CD4-positive, alpha-beta T cell treated with Interleukin-15 for 4 hours (primary cell): ENCODE measurements at regions not wholly inside any gene's neighbourhood (a gene's known extent, or its start where the extent isn't known, plus 50 kb on each side); places are given as distances from the start of the nearest gene placed in this dataset.

Source experiments
- DNase-seq: peaks from one replicate; pipeline ENCODE4 v3.0.0-alpha.2; 2020; ENCODE audit warnings: low spot score

GRCh38 chr16:73306901-73307413 lies 259.0 kb upstream of the ZFHX3 start:
- DNase-seq = no peak

- no peak for DNase-seq
Measured at GRCh38 chr16:73304008-73304774, 256.3 kb upstream of the ZFHX3 start.

- no peak for DNase-seq
Measured at GRCh38 chr16:73302942-73303341, 255.0 kb upstream of the ZFHX3 start.

GRCh38 chr16:73301984-73302383 lies 254.1 kb upstream of the ZFHX3 start:
- DNase-seq = no peak

GRCh38 chr16:73299346-73299745 lies 251.4 kb upstream of the ZFHX3 start:
- no peak for DNase-seq

- no peak for DNase-seq
Measured at GRCh38 chr16:73298562-73298961, 250.6 kb upstream of the ZFHX3 start.

- DNase-seq = no peak
Measured at GRCh38 chr16:73290258-73290657, 242.3 kb upstream of the ZFHX3 start.

GRCh38 chr16:73289232-73289631 lies 241.3 kb upstream of the ZFHX3 start:
- no peak for DNase-seq

GRCh38 chr16:73288520-73288919 lies 240.6 kb upstream of the ZFHX3 start:
- no peak for DNase-seq

- DNase-seq = no peak
Measured at GRCh38 chr16:73287859-73288405, 240.0 kb upstream of the ZFHX3 start.

GRCh38 chr16:73286346-73287267 lies 238.7 kb upstream of the ZFHX3 start:
- DNase-seq = no peak

GRCh38 chr16:73285436-73286201 lies 237.7 kb upstream of the ZFHX3 start:
- no peak for DNase-seq

GRCh38 chr16:73280388-73280787 lies 232.5 kb upstream of the ZFHX3 start:
- DNase-seq = no peak

GRCh38 chr16:73279451-73279850 lies 231.5 kb upstream of the ZFHX3 start:
- DNase-seq = no peak

- no peak for DNase-seq
Measured at GRCh38 chr16:73277071-73277470, 229.1 kb upstream of the ZFHX3 start.

- no peak for DNase-seq
Measured at GRCh38 chr16:73275448-73275847, 227.5 kb upstream of the ZFHX3 start.

- DNase-seq = no peak
Measured at GRCh38 chr16:73275024-73275423, 227.1 kb upstream of the ZFHX3 start.

GRCh38 chr16:73274140-73274539 lies 226.2 kb upstream of the ZFHX3 start:
- no peak for DNase-seq

- DNase-seq = no peak
Measured at GRCh38 chr16:73268366-73268993, 220.6 kb upstream of the ZFHX3 start.

GRCh38 chr16:73265935-73266334 lies 218.0 kb upstream of the ZFHX3 start:
- DNase-seq = no peak

- DNase-seq = no peak
Measured at GRCh38 chr16:73265124-73265837, 217.4 kb upstream of the ZFHX3 start.
